IMR-90 (cell line): ENCODE measurements at regions not wholly inside any gene's neighbourhood (a gene's known extent, or its start where the extent isn't known, plus 50 kb on each side); places are given as distances from the start of the nearest gene placed in this dataset.

Experiments
- ATAC-seq: fragments of 200-7000 bp; cut with Tn5 transposase; 2 replicates; pipeline ENCODE4 v1.9.1; 2020; ENCODE audit warnings: low read depth, mild to moderate bottlenecking, moderate library complexity
- BruUV-seq: library from RNA; stranded (reverse); fragments of 400-500 nt; replicated peaks from 2 replicates; lab custom pipeline; 2021; lab: Mats Ljungman, UMichigan
- CTCF ChIA-PET: fragments of 300-600 bp; formaldehyde crosslinking; extraction: SDS; loops from one replicate; lab custom pipeline; 2021; ENCODE audit warnings: antibody characterized with exemption; lab: Yijun Ruan, JAX
- POLR2A ChIA-PET: fragments of 300-600 bp; sonication (Branson Sonifier 250); formaldehyde crosslinking; loops from one replicate; lab custom pipeline; 2022; ENCODE audit warnings: antibody characterized with exemption; ENCODE audit not compliant: unreplicated experiment; lab: Charles Lee
- DNase-seq: peaks from one replicate; pipeline ENCODE4 v3.0.0; 2013
- H2AFZ ChIP-seq: replicated peaks from 2 replicates; pipeline ENCODE3; 2013; ENCODE audit warnings: low read length, mild to moderate bottlenecking; ENCODE audit not compliant: poor library complexity
- H2AK5ac ChIP-seq: 2 replicates; pipeline ENCODE4 v1.6.1; 2013; ENCODE audit warnings: low read depth, low read length, inconsistent platforms
- H2AK9ac ChIP-seq: replicated peaks from 2 replicates; pipeline ENCODE3; 2013; ENCODE audit warnings: mild to moderate bottlenecking, low read depth, low read length, moderate library complexity; ENCODE audit not compliant: poor library complexity
- H2BK120ac ChIP-seq: 2 replicates; pipeline ENCODE4 v1.6.1; 2013; ENCODE audit warnings: low read depth, low read length, inconsistent platforms
- H2BK15ac ChIP-seq: 3 replicates; pipeline ENCODE4 v1.6.1; 2013; ENCODE audit warnings: low read depth, low read length, inconsistent platforms
- H2BK20ac ChIP-seq: 2 replicates; pipeline ENCODE4 v1.6.1; 2013; ENCODE audit warnings: low read depth, mild to moderate bottlenecking, inconsistent platforms, low read length, moderate library complexity
- H2BK5ac ChIP-seq: 2 replicates; pipeline ENCODE4 v1.6.1; 2013; ENCODE audit warnings: mild to moderate bottlenecking, low read depth, low read length, inconsistent platforms; ENCODE audit not compliant: poor library complexity, severe bottlenecking
- H3K14ac ChIP-seq: replicated peaks from 2 replicates; pipeline ENCODE4 v1.6.1; 2013; ENCODE audit warnings: low read depth, low read length, inconsistent platforms
- H3K18ac ChIP-seq: 2 replicates; pipeline ENCODE4 v1.6.1; 2013; ENCODE audit warnings: low read depth, low read length, control low read depth
- H3K23ac ChIP-seq: 2 replicates; pipeline ENCODE4 v1.6.1; 2013; ENCODE audit warnings: low read depth, low read length, inconsistent platforms
- H3K27ac ChIP-seq: 2 replicates; pipeline ENCODE4 v1.5.1; 2013; ENCODE audit warnings: mild to moderate bottlenecking, control low read depth, low read length; ENCODE audit not compliant: insufficient read depth
- H3K27me3 ChIP-seq: 2 replicates; pipeline ENCODE4 v1.6.1; 2013; ENCODE audit warnings: low read length; ENCODE audit not compliant: control insufficient read depth, insufficient read depth
- H3K36me3 ChIP-seq: 2 replicates; pipeline ENCODE4 v1.6.1; 2013; ENCODE audit warnings: low read length, mixed read lengths; ENCODE audit not compliant: control insufficient read depth, insufficient read depth
- H3K4ac ChIP-seq: 2 replicates; pipeline ENCODE4 v1.6.1; 2013; ENCODE audit warnings: low read depth, low read length, inconsistent platforms
- H3K4me1 ChIP-seq: 2 replicates; pipeline ENCODE4 v1.6.1; 2013; ENCODE audit warnings: low read length, mixed read lengths; ENCODE audit not compliant: control insufficient read depth, insufficient read depth
- H3K4me2 ChIP-seq: 2 replicates; pipeline ENCODE4 v1.6.1; 2013; ENCODE audit warnings: low read depth, mild to moderate bottlenecking, control low read depth, low read length, moderate library complexity
- H3K4me3 ChIP-seq: 2 replicates; pipeline ENCODE4 v1.5.1; 2013; ENCODE audit warnings: low read depth, mild to moderate bottlenecking, control low read depth, low read length, moderate library complexity; ENCODE audit not compliant: insufficient read depth
- H3K56ac ChIP-seq: 2 replicates; pipeline ENCODE4 v1.6.1; 2013; ENCODE audit warnings: low read length, inconsistent platforms; ENCODE audit not compliant: insufficient read depth; ENCODE audit errors: extremely low read depth
- H3K79me1 ChIP-seq, 2 experiments: 2 replicates each; pipeline ENCODE4 v1.6.1; 2013; ENCODE audit warnings: low read length in 2 of 2, inconsistent platforms in 1 of 2, low read depth in 1 of 2
- H3K9ac ChIP-seq: 2 replicates; pipeline ENCODE4 v1.6.1; 2013; ENCODE audit warnings: low read depth, low read length, control low read depth
- H3K9me1 ChIP-seq: 2 replicates; pipeline ENCODE4 v1.6.1; 2013; ENCODE audit warnings: low read length, inconsistent platforms; ENCODE audit not compliant: insufficient read depth
- H3K9me3 ChIP-seq: 2 replicates; pipeline ENCODE4 v1.6.1; 2013; ENCODE audit warnings: low read length; ENCODE audit not compliant: control insufficient read depth, insufficient read depth
- H4K20me1 ChIP-seq: 2 replicates; pipeline ENCODE4 v1.6.1; 2013; ENCODE audit warnings: low read length, inconsistent platforms; ENCODE audit not compliant: insufficient read depth
- H4K5ac ChIP-seq: 2 replicates; pipeline ENCODE4 v1.6.1; 2013; ENCODE audit warnings: mild to moderate bottlenecking, low read depth, low read length, control low read depth
- H4K8ac ChIP-seq, 2 experiments: 2 replicates each; pipeline ENCODE4 v1.6.1; 2013; ENCODE audit warnings: low read depth in 2 of 2, low read length in 2 of 2, control low read depth in 1 of 2, inconsistent platforms in 1 of 2
- H4K91ac ChIP-seq: 2 replicates; pipeline ENCODE4 v1.6.1; 2013; ENCODE audit warnings: low read depth, low read length, inconsistent platforms; ENCODE audit not compliant: insufficient read depth
- BHLHE40 ChIP-seq: fragments of 150-350 bp; IDR thresholded peaks from 2 replicates; pipeline ENCODE4 v1.6.1; 2016; ENCODE audit warnings: mild to moderate bottlenecking, low read depth, low read length
- CEBPB ChIP-seq: IDR thresholded peaks from 2 replicates; pipeline ENCODE4 v1.6.1; 2012; ENCODE audit warnings: low read depth, low read length, improper control_type of control experiment
- CHD1 ChIP-seq: IDR thresholded peaks from 2 replicates; pipeline ENCODE4 v1.6.1; 2012; ENCODE audit warnings: low read depth, low read length, improper control_type of control experiment
- CTCF ChIP-seq: conservative IDR thresholded peaks from 2 replicates; pipeline ENCODE4 v1.5.1; 2012; ENCODE audit warnings: mild to moderate bottlenecking, low read depth, low read length, improper control_type of control experiment
- ELK1 ChIP-seq: fragments of 150-350 bp; IDR thresholded peaks from 2 replicates; pipeline ENCODE4 v1.6.1; 2016; ENCODE audit warnings: low read depth, mild to moderate bottlenecking, low read length, moderate library complexity, borderline replicate concordance
- FOS ChIP-seq: fragments of 150-350 bp; IDR thresholded peaks from 2 replicates; pipeline ENCODE4 v1.6.1; 2016; ENCODE audit warnings: low read depth, low read length
- MAFK ChIP-seq: IDR thresholded peaks from 2 replicates; pipeline ENCODE4 v1.6.1; 2012; ENCODE audit warnings: low read depth, low read length, improper control_type of control experiment
- MAZ ChIP-seq: IDR thresholded peaks from 2 replicates; pipeline ENCODE4 v1.6.1; 2012; ENCODE audit warnings: low read depth, mild to moderate bottlenecking, low read length, improper control_type of control experiment, moderate library complexity, borderline replicate concordance
- MXI1 ChIP-seq: IDR thresholded peaks from 2 replicates; pipeline ENCODE4 v1.6.1; 2012; ENCODE audit warnings: low read depth, mild to moderate bottlenecking, low read length, moderate library complexity, borderline replicate concordance
- NFE2L2 ChIP-seq: fragments of 150-350 bp; IDR thresholded peaks from 2 replicates; pipeline ENCODE4 v1.6.1; 2016; ENCODE audit warnings: low read depth, mild to moderate bottlenecking, low read length
- POLR2A ChIP-seq: IDR thresholded peaks from 2 replicates; pipeline ENCODE4 v1.6.1; 2012; ENCODE audit warnings: mild to moderate bottlenecking, low read depth, low read length
- RAD21 ChIP-seq: IDR thresholded peaks from 2 replicates; pipeline ENCODE4 v1.6.1; 2012; ENCODE audit warnings: low read length, improper control_type of control experiment
- RCOR1 ChIP-seq: IDR thresholded peaks from 2 replicates; pipeline ENCODE4 v1.6.1; 2012; ENCODE audit warnings: mild to moderate bottlenecking, low read length, improper control_type of control experiment; ENCODE audit not compliant: insufficient replicate concordance
- RFX5 ChIP-seq: IDR thresholded peaks from 2 replicates; pipeline ENCODE4 v1.8.0; 2012; ENCODE audit warnings: low read depth, mild to moderate bottlenecking, low read length, moderate library complexity
- SMC3 ChIP-seq: fragments of 150-350 bp; IDR thresholded peaks from 2 replicates; pipeline ENCODE4 v1.6.1; 2016; ENCODE audit warnings: low read depth, mild to moderate bottlenecking, antibody characterized with exemption, low read length, moderate library complexity
- USF2 ChIP-seq: fragments of 150-350 bp; IDR thresholded peaks from 2 replicates; pipeline ENCODE4 v1.6.1; 2017; ENCODE audit warnings: mild to moderate bottlenecking, antibody characterized with exemption, low read length, low read depth
- WGBS, 2 experiments: methylation state at CpG; one replicate each; pipeline versions ENCODE4 v1.1.5 to v1.1.7; 2013; ENCODE audit warnings: missing lambda C conversion rate in 2 of 2; ENCODE audit not compliant: insufficient read length in 1 of 2; ENCODE audit errors: extremely low coverage in 2 of 2; 5-methylcytosine and 5-hydroxymethylcytosine counted together
- dilution Hi-C: fragments of 300-500 bp; cut with HindIII; formaldehyde crosslinking; loops from one replicate; pipeline ENCODE4 v1.14.3; 2018; ENCODE audit warnings: low sequenced_read_pairs; ENCODE audit not compliant: unreplicated experiment
- in situ Hi-C: fragments of 300-500 bp; cut with MboI; formaldehyde crosslinking; loops from 3 replicates; pipeline ENCODE4 v1.14.3; 2019; ENCODE audit warnings: low sequenced_read_pairs, inconsistent platforms, mixed read lengths
- intact Hi-C: fragments of 100-400 bp; cut with micrococcal nuclease; formaldehyde crosslinking; loops from 2 replicates; pipeline ENCODE4 v1.10.0; 2022

- Histone ChIP-seq H2AK5ac (no peak overlapping the region), H3K4me3 (no peak overlapping the region), H3K9ac (no peak overlapping the region), H3K9me1 (no peaks in the 10 kb centered on the region), H3K18ac (no peak overlapping the region), H3K36me3 (no peaks in the 10 kb centered on the region), H3K27ac (no peak overlapping the region), H2AFZ (no peak overlapping the region), H2BK20ac (no peak overlapping the region), H4K5ac (no peak overlapping the region), H2BK15ac (no peak overlapping the region), H3K79me1 (no peaks in the 10 kb centered on the region), H3K4me2 (no peak overlapping the region), H3K23ac (no peak overlapping the region), H2BK5ac (no peak overlapping the region), H3K4me1 (no peaks in the 10 kb centered on the region), H4K91ac (no peak overlapping the region), H2BK120ac (no peak overlapping the region), H2AK9ac (no peak overlapping the region), H3K14ac (no peak overlapping the region), H3K27me3 (no peaks in the 10 kb centered on the region), H4K8ac (no peak overlapping the region), H3K56ac (no peak overlapping the region), H4K20me1 (no peaks in the 10 kb centered on the region), H3K9me3 (no peaks in the 10 kb centered on the region), H3K4ac (no peak overlapping the region)
- in situ Hi-C loops (no loop called here), intact Hi-C loops (no loop called here), dilution Hi-C loops (no loop called here)
- DNase-seq (peak; percentile 1), ATAC-seq (no peak)
- POLR2A ChIA-PET = no interaction called here
- TF ChIP-seq MXI1 = no peak
- no peak for TF ChIP-seq RCOR1
- TF ChIP-seq CEBPB = no peak
- no peak for TF ChIP-seq POLR2A
- TF ChIP-seq RFX5 = no peak
- no peak for TF ChIP-seq CHD1
- no peak for TF ChIP-seq BHLHE40
- TF ChIP-seq FOS = no peak
- TF ChIP-seq USF2 = no peak
- no peak for TF ChIP-seq MAFK
- TF ChIP-seq SMC3 = no peak
- TF ChIP-seq ELK1 = no peak
- TF ChIP-seq MAZ = no peak
- no peak for TF ChIP-seq CTCF
- TF ChIP-seq NFE2L2 = no peak
- no peak for TF ChIP-seq RAD21
- no TSS peak for BruUV-seq
- 60% methylated on average over 1 of the region's 8 CpGs; no CpG with 5 or more reads in 1 of the 2 experiments for WGBS, 2 experiments
- CTCF ChIA-PET = no interaction called here
Measured at GRCh38 chr4:106522839-106523238, 154.3 kb upstream of the GIMD1 start.
